ENCODE measurements at regions not wholly inside any gene's neighbourhood (a gene's known extent, or its start where the extent isn't known, plus 50 kb on each side); places are given as distances from the start of the nearest gene placed in this dataset.

- Mint-ChIP-seq H3K4me1 (no peaks in the 10 kb centered on the region), H3K36me3 (no peaks in the 10 kb centered on the region), H3K9me3 (peaks cover 12 to 28% (median 22%) of the 10 kb centered on the region in 7 donors), H3K4me3 (no peak overlapping the region), H3K27ac (no peak overlapping the region), H3K27me3 (ENCODE audit: low read depth in 3 of 3) (peaks cover 0 to 2% (median 1%) of the 10 kb centered on the region in 3 donors)
- Histone ChIP-seq H4K20me1 (ENCODE audit: insufficient read depth, low read length) (no peaks in the 10 kb centered on the region), H3K4me1 (ENCODE audit: control insufficient read depth in 1 of 2, insufficient read depth in 2 of 2, low read length in 2 of 2) (no peaks in the 10 kb centered on the region), H3K27me3 (ENCODE audit: control insufficient read depth in 2 of 2, insufficient read depth in 2 of 2, low read length in 2 of 2) (no peaks in the 10 kb centered on the region), H3K4me2 (replicated peaks; ENCODE audit: extremely low read depth, low read length, poor library complexity, severe bottlenecking) (no peak overlapping the region), H3K9me3 (replicated peaks in 1 of 2; ENCODE audit: control insufficient read depth in 1 of 2, insufficient read depth in 1 of 2, low read length in 2 of 2) (peaks cover 16 to 27% of the 10 kb centered on the region in 2 donors), H3K27ac (ENCODE audit: low read depth in 1 of 2, low read length in 2 of 2) (no peak overlapping the region), H3K79me2 (ENCODE audit: insufficient read depth, low read length) (no peaks in the 10 kb centered on the region), H2AFZ (ENCODE audit: insufficient read depth, low read depth, low read length, poor library complexity, severe bottlenecking) (no peak overlapping the region), H3K36me3 (replicated peaks in 1 of 2; ENCODE audit: control insufficient read depth in 1 of 2, insufficient read depth in 2 of 2, low read length in 2 of 2) (no peaks in the 10 kb centered on the region), H3K4me3 (replicated peaks in 1 of 3; ENCODE audit: low read depth in 2 of 3, low read length in 3 of 3) (no peak overlapping the region), H3K9ac (ENCODE audit: insufficient read depth, low read length, poor library complexity, severe bottlenecking) (no peak overlapping the region)
- intact Hi-C loops (cut with micrococcal nuclease) = no loop called here
- no peak for TF ChIP-seq CTCF (IDR thresholded peaks at IDR 0.05)
- DNase-seq = no peak
- WGBS (ENCODE audit: insufficient coverage) = 96% methylated on average over 4 of the region's 8 CpGs
Observed at GRCh38 chr1:88035578-88035977, 648.5 kb upstream of the PKN2 start.

- WGBS (ENCODE audit: insufficient coverage) = 96% methylated on average over 8 of the region's 12 CpGs
Observed at GRCh38 chr1:88036345-88037014, 647.6 kb upstream of the PKN2 start.

More at GRCh38 chr1:88036345-88037014, 647.6 kb upstream of the PKN2 start:
- Histone ChIP-seq H3K4me1 (ENCODE audit: control insufficient read depth in 1 of 2, insufficient read depth in 2 of 2, low read length in 2 of 2) (no peaks in the 10 kb centered on the region), H3K27me3 (ENCODE audit: control insufficient read depth in 2 of 2, insufficient read depth in 2 of 2, low read length in 2 of 2) (no peaks in the 10 kb centered on the region), H2AFZ (ENCODE audit: insufficient read depth, low read depth, low read length, poor library complexity, severe bottlenecking) (no peak overlapping the region), H3K9ac (ENCODE audit: insufficient read depth, low read length, poor library complexity, severe bottlenecking) (no peak overlapping the region), H3K4me3 (replicated peaks in 1 of 3; ENCODE audit: low read depth in 2 of 3, low read length in 3 of 3) (no peak overlapping the region), H3K36me3 (replicated peaks in 1 of 2; ENCODE audit: control insufficient read depth in 1 of 2, insufficient read depth in 2 of 2, low read length in 2 of 2) (no peaks in the 10 kb centered on the region), H4K20me1 (ENCODE audit: insufficient read depth, low read length) (no peaks in the 10 kb centered on the region), H3K4me2 (replicated peaks; ENCODE audit: extremely low read depth, low read length, poor library complexity, severe bottlenecking) (no peak overlapping the region), H3K79me2 (ENCODE audit: insufficient read depth, low read length) (no peaks in the 10 kb centered on the region), H3K9me3 (replicated peaks in 1 of 2; ENCODE audit: control insufficient read depth in 1 of 2, insufficient read depth in 1 of 2, low read length in 2 of 2) (peaks cover 16 to 27% of the 10 kb centered on the region in 2 donors), H3K27ac (ENCODE audit: low read depth in 1 of 2, low read length in 2 of 2) (no peak overlapping the region)
- intact Hi-C loops (cut with micrococcal nuclease) = no loop called here
- Mint-ChIP-seq H3K4me3 (no peak overlapping the region), H3K4me1 (no peaks in the 10 kb centered on the region), H3K27me3 (ENCODE audit: low read depth in 3 of 3) (peaks cover 0 to 2% (median 0%) of the 10 kb centered on the region in 3 donors), H3K9me3 (peaks cover 12 to 27% (median 23%) of the 10 kb centered on the region in 7 donors), H3K27ac (no peak overlapping the region), H3K36me3 (no peaks in the 10 kb centered on the region)
- no peak for DNase-seq
- no peak for TF ChIP-seq CTCF (IDR thresholded peaks at IDR 0.05)

Data from CD14-positive monocyte (primary cell).